GM19372 (cell line): ENCODE measurements at regions not wholly inside any gene's neighbourhood (a gene's known extent, or its start where the extent isn't known, plus 50 kb on each side); places are given as distances from the start of the nearest gene placed in this dataset.

Experiments used
- ATAC-seq: cut with Tn5 transposase; IDR thresholded peaks from one replicate; pipeline ENCODE4 v1.9.1; 2021; ENCODE audit warnings: mild to moderate bottlenecking, low read depth, moderate library complexity; ENCODE audit not compliant: unreplicated experiment

GRCh38 chrX:45762699-45763647 lies 562.3 kb upstream of the DIPK2B start:
- ATAC-seq = no peak

- no peak for ATAC-seq
Observed at GRCh38 chrX:45761920-45762319, 561.2 kb upstream of the DIPK2B start.

GRCh38 chrX:45760187-45760742 lies 559.6 kb upstream of the DIPK2B start:
- no peak for ATAC-seq

GRCh38 chrX:45758738-45759397 lies 558.2 kb upstream of the DIPK2B start:
- peak; percentile 70 for ATAC-seq

GRCh38 chrX:45758319-45758718 lies 557.6 kb upstream of the DIPK2B start:
- no peak for ATAC-seq

- no peak for ATAC-seq
Observed at GRCh38 chrX:45757272-45757671, 556.6 kb upstream of the DIPK2B start.

- ATAC-seq = no peak
Observed at GRCh38 chrX:45756557-45756956, 555.9 kb upstream of the DIPK2B start.

- ATAC-seq = no peak
Observed at GRCh38 chrX:45755703-45756102, 555.0 kb upstream of the DIPK2B start.

- no peak for ATAC-seq
Observed at GRCh38 chrX:45751156-45751555, 550.5 kb upstream of the DIPK2B start.

GRCh38 chrX:45750639-45751038 lies 550.0 kb upstream of the DIPK2B start:
- ATAC-seq = no peak

- ATAC-seq = no peak
Observed at GRCh38 chrX:45749375-45749774, 548.7 kb upstream of the DIPK2B start.

GRCh38 chrX:45748369-45748774 lies 547.7 kb upstream of the DIPK2B start:
- ATAC-seq = no peak

- ATAC-seq = no peak
Observed at GRCh38 chrX:45747905-45748304, 547.2 kb upstream of the DIPK2B start.

- no peak for ATAC-seq
Observed at GRCh38 chrX:45745479-45745878, 544.8 kb upstream of the DIPK2B start.

GRCh38 chrX:45743906-45744625 lies 543.4 kb upstream of the DIPK2B start:
- no peak for ATAC-seq

GRCh38 chrX:45743081-45743533 lies 542.4 kb upstream of the DIPK2B start:
- no peak for ATAC-seq

- ATAC-seq = no peak
Observed at GRCh38 chrX:45740291-45740690, 539.6 kb upstream of the DIPK2B start.

GRCh38 chrX:45735571-45735970 lies 534.9 kb upstream of the DIPK2B start:
- no peak for ATAC-seq

- no peak for ATAC-seq
Observed at GRCh38 chrX:45731448-45731847, 530.8 kb upstream of the DIPK2B start.

GRCh38 chrX:45727761-45728160 lies 527.1 kb upstream of the DIPK2B start:
- no peak for ATAC-seq

GRCh38 chrX:45722471-45722870 lies 521.8 kb upstream of the DIPK2B start:
- no peak for ATAC-seq
